Bronchial epithelial cell (primary cell): ENCODE measurements at regions not wholly inside any gene's neighbourhood (a gene's known extent, or its start where the extent isn't known, plus 50 kb on each side); places are given as distances from the start of the nearest gene placed in this dataset.

ENCODE experiments used
- DNase-seq: peaks from one replicate; pipeline ENCODE4 v3.0.0-alpha.2; 2010; ENCODE audit warnings: low read depth
- FAIRE-seq: peaks from 2 replicates; lab custom pipeline; 2011; peaks lifted over from hg19 to GRCh38; lab: Jason Lieb, UNC
- H3K27me3 ChIP-seq: 2 replicates; pipeline ENCODE4 v1.5.1; 2011; ENCODE audit warnings: low read length; ENCODE audit not compliant: control insufficient read depth, insufficient read depth
- H3K36me3 ChIP-seq: 2 replicates; pipeline ENCODE4 v1.5.1; 2011; ENCODE audit warnings: low read length; ENCODE audit not compliant: control insufficient read depth, insufficient read depth
- H3K4me3 ChIP-seq: 2 replicates; pipeline ENCODE4 v1.5.1; 2011; ENCODE audit warnings: mild to moderate bottlenecking, low read depth, low read length, control low read depth
- TF ChIP-seq, protein P1 (sequence below): IDR thresholded peaks from 2 replicates; pipeline ENCODE4 v1.5.1; 2011; ENCODE audit warnings: mild to moderate bottlenecking, moderate library complexity, low read length, control low read depth, inconsistent platforms; ENCODE audit not compliant: insufficient read depth, severe bottlenecking

DNA sequence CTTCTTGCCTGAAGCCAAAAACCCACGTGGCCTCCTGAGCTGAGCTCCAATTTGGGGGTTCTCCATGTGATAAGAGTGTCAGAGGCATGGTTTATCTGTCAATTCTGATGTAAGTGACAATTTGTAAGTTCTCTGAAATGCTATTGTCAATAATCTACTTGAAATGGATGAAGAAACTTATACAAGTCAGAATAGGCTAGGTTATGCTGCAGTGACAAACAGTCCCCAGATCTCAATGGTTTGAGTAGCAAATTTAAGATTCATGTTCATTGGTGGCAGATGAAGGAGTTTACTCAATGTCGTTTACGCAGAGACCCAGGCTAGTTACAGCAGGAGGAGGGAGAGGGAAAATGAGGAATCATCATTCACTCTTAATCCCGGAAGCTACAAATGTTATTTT lies 352.4 kb downstream of the KIF16B start:
- TF ChIP-seq, protein P1, sequence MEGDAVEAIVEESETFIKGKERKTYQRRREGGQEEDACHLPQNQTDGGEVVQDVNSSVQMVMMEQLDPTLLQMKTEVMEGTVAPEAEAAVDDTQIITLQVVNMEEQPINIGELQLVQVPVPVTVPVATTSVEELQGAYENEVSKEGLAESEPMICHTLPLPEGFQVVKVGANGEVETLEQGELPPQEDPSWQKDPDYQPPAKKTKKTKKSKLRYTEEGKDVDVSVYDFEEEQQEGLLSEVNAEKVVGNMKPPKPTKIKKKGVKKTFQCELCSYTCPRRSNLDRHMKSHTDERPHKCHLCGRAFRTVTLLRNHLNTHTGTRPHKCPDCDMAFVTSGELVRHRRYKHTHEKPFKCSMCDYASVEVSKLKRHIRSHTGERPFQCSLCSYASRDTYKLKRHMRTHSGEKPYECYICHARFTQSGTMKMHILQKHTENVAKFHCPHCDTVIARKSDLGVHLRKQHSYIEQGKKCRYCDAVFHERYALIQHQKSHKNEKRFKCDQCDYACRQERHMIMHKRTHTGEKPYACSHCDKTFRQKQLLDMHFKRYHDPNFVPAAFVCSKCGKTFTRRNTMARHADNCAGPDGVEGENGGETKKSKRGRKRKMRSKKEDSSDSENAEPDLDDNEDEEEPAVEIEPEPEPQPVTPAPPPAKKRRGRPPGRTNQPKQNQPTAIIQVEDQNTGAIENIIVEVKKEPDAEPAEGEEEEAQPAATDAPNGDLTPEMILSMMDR: no peak
- DNase-seq (no peak), FAIRE-seq (no peak)
- no peak overlapping the region for H3K4me3 ChIP-seq
- H3K36me3 ChIP-seq: no peaks in the 10 kb centered on the region
- no peaks in the 10 kb centered on the region for H3K27me3 ChIP-seq

DNA sequence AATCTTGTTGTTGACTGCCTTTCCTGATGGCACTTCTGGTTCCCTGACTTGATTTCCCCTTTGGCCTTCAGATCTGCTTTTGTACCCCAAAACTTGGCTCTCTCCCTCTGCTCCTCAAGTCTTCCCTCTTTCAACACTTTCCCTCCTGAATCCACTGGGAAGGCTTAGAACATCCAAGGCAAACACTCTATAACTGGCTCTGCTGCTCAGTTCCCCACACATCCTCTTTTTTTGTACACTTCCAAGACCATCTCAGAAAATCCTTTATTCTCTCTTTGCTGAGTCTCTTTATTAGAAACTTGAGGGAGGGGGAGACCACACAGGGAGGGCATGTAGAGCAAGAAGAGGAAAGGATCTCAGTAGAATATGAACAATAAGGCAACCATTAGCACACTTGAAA lies 354.1 kb downstream of the KIF16B start:
- FAIRE-seq (no peak), DNase-seq (no peak)
- Histone ChIP-seq H3K27me3 (no peaks in the 10 kb centered on the region), H3K36me3 (no peaks in the 10 kb centered on the region), H3K4me3 (no peak overlapping the region)
- TF ChIP-seq, protein P1: no peak

DNA sequence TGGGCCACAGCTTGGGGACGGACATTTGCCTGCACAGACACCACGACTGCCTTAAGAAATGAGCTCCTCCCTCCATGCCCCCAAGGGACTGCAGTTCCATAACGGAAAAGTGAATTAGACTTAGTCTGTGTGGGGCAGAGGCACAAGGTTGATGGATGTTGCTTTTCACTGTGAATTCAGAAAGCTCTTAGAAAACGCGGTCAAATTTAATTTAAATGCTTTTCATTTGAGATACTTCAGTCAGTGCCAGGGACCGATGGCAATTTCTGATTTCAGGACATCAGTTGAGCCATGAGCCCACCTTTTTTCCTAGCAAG lies 356.4 kb downstream of the KIF16B start:
- H3K36me3 ChIP-seq: no peaks in the 10 kb centered on the region
- no peak overlapping the region for H3K4me3 ChIP-seq
- TF ChIP-seq, protein P1: no peak
- DNase-seq (no peak), FAIRE-seq (no peak)
- no peaks in the 10 kb centered on the region for H3K27me3 ChIP-seq

DNA sequence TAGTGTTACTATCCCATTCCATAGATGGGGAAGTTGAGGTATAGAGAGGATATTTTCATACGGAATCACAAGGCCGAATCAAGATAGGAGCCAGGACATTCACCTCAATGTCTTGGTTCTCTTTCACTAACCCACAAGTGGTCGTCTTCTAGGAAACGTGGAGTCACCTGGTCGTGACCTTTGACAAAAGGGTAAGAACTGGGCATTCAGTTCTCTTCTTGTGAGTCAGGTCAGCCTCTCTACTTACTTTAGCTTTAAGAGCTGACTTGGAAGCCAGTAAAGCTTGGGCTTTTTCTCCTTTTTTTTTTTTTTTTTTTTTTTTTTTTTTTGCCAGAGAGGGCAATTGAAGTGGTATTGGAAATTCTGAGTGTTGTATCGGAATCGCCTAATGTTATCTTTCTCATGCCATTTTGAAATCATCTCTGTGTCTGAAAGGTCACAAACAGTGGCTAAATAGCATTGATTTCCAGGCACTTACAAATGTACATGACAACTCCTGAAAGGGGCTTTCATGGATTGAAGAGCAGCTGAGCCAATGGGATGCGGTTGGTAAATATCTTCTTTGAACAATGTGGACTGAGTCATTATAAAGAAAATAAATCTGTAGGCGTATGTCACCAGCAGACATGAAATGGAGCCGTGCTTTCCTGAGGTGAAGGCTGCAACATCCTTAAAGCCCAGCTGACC lies 356.9 kb downstream of the KIF16B start:
- H3K4me3 ChIP-seq: no peak overlapping the region
- no peaks in the 10 kb centered on the region for H3K36me3 ChIP-seq
- no peaks in the 10 kb centered on the region for H3K27me3 ChIP-seq
- no peak for FAIRE-seq
- TF ChIP-seq, protein P1: no peak
- no peak for DNase-seq

DNA sequence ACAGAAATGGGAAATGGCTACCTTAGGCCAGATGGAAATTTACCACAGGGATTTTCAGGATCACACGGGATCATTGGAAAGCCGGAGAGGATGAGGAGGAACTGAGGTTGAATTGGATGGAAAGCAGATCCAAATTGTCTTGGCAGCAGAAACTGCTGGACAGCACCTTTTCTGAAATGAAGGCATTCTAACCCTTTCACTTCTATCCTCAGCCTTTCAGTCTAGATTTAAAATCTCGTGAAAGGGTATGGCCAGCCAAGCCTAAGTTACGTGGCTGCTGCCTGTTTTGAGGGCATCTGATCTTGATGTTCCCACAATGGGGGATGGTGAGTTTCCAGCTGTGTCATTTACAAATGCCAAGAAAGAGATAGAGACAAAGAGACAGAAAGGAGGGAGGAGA lies 358.2 kb downstream of the KIF16B start:
- TF ChIP-seq, protein P1: no peak
- FAIRE-seq (no peak), DNase-seq (no peak)
- Histone ChIP-seq H3K36me3 (no peaks in the 10 kb centered on the region), H3K4me3 (no peak overlapping the region), H3K27me3 (no peaks in the 10 kb centered on the region)

DNA sequence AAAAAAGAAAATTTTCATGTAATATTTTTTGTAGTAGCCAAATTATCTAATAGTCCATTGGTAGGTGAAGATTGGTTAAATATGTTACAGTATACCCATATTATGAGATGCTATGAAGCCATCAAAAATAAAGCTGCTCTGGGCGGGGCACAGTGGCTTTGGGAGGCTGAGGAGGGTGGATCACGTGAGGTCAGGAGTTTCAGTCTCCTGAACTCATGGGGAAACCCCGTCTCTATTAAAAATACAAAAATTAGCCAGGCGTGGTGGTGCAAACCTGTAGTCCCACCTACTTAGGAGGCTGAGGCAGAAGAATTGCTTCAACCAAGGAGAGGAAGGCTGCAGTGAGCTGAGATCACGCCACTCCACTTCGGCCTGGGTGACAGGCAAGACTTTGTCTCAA lies 360.5 kb downstream of the KIF16B start:
- no peaks in the 10 kb centered on the region for H3K27me3 ChIP-seq
- H3K4me3 ChIP-seq: no peak overlapping the region
- TF ChIP-seq, protein P1: no peak
- H3K36me3 ChIP-seq: no peaks in the 10 kb centered on the region
- DNase-seq (no peak), FAIRE-seq (no peak)
